ENCODE measurements at regions not wholly inside any gene's neighbourhood (a gene's known extent, or its start where the extent isn't known, plus 50 kb on each side); places are given as distances from the start of the nearest gene placed in this dataset.

DNA sequence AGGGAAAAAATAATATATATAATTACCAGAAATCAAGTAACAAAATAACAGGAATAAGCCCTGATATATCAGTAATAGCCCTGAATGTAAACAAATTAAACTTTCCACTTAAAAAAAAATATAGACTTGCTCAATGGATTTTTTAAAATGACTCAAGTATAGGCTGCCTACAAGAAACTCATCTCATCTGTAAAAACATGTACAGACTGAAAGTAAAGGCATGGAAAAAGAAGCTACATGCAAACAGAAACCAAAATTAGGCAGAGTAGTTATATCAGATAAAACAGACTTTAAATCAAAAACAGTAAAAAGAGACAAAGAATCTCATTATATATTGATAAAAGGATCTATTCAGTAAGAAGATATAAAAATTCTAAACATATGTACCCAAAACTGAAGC, 82.4 kb upstream of the STT3B start (continued):
- TF ChIP-seq YY1 (IDR thresholded peaks at IDR 0.05; ENCODE audit: extremely low read depth, insufficient replicate concordance, low read depth, low read length): no peak

DNA sequence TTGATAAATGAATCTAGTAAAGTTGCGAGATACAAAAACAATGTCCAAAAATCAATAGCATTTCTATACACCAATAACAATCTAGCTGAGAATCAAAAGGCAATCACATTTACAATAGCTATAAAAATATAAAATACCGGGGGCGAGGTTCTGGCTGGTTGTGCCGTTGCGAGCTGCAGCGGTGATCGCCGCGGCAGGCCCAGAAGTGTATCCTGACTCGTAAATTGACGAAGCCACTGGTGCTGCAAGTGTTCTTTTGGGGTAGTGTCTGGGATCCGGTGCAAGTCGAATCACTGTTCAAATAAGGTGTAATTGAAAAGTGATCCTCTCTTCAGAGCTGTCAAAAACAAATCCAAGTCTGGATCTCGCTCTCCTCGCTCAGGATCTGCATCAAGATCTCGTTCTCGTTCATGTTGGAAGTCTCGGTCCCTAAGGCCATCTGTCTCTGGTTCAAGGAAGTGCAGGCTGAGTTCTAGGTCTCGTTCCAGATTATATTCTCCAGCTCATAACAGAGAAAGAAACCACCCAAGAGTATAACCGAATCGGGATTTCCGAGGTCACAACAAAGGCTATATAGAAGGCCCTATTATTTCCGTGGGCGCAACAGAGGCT, 80.1 kb upstream of the STT3B start:
- H3K9me2 ChIP-seq (ENCODE audit: insufficient read depth): no peaks in the 10 kb centered on the region
- TF ChIP-seq FOSL1 (IDR thresholded peaks at IDR 0.05; ENCODE audit: low read depth): no peak
- no peak for TF ChIP-seq YY1 (IDR thresholded peaks at IDR 0.05; ENCODE audit: extremely low read depth, insufficient replicate concordance, low read depth, low read length)
- TF ChIP-seq, protein P1, sequence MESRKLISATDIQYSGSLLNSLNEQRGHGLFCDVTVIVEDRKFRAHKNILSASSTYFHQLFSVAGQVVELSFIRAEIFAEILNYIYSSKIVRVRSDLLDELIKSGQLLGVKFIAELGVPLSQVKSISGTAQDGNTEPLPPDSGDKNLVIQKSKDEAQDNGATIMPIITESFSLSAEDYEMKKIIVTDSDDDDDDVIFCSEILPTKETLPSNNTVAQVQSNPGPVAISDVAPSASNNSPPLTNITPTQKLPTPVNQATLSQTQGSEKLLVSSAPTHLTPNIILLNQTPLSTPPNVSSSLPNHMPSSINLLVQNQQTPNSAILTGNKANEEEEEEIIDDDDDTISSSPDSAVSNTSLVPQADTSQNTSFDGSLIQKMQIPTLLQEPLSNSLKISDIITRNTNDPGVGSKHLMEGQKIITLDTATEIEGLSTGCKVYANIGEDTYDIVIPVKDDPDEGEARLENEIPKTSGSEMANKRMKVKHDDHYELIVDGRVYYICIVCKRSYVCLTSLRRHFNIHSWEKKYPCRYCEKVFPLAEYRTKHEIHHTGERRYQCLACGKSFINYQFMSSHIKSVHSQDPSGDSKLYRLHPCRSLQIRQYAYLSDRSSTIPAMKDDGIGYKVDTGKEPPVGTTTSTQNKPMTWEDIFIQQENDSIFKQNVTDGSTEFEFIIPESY (IDR thresholded peaks at IDR 0.05; ENCODE audit: extremely low read depth, insufficient replicate concordance, low read length): no peak
- TF ChIP-seq, protein P2, sequence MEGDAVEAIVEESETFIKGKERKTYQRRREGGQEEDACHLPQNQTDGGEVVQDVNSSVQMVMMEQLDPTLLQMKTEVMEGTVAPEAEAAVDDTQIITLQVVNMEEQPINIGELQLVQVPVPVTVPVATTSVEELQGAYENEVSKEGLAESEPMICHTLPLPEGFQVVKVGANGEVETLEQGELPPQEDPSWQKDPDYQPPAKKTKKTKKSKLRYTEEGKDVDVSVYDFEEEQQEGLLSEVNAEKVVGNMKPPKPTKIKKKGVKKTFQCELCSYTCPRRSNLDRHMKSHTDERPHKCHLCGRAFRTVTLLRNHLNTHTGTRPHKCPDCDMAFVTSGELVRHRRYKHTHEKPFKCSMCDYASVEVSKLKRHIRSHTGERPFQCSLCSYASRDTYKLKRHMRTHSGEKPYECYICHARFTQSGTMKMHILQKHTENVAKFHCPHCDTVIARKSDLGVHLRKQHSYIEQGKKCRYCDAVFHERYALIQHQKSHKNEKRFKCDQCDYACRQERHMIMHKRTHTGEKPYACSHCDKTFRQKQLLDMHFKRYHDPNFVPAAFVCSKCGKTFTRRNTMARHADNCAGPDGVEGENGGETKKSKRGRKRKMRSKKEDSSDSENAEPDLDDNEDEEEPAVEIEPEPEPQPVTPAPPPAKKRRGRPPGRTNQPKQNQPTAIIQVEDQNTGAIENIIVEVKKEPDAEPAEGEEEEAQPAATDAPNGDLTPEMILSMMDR (IDR thresholded peaks at IDR 0.05 in 2 of 3, conservative IDR thresholded peaks at IDR 0.05 in 1 of 3; ENCODE audit: borderline replicate concordance in 1 of 3, insufficient read depth in 1 of 3, low read depth in 2 of 3, low read length in 2 of 3): no peak
- TF ChIP-seq CBX3 (IDR thresholded peaks at IDR 0.05; ENCODE audit: low read depth): no peak
- no peak for TF ChIP-seq EZH2phosphoT487 (IDR thresholded peaks at IDR 0.05; ENCODE audit: borderline replicate concordance)
- TF ChIP-seq SIN3A (IDR thresholded peaks at IDR 0.05; ENCODE audit: low read depth): no peak
- TF ChIP-seq, protein P3, sequence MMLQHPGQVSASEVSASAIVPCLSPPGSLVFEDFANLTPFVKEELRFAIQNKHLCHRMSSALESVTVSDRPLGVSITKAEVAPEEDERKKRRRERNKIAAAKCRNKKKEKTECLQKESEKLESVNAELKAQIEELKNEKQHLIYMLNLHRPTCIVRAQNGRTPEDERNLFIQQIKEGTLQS (IDR thresholded peaks at IDR 0.05): no peak
- TF ChIP-seq ELF1 (IDR thresholded peaks at IDR 0.05; ENCODE audit: borderline replicate concordance, low read depth): no peak
- TF ChIP-seq POLR2AphosphoS5 (IDR thresholded peaks at IDR 0.05; ENCODE audit: low read depth, low read length): no peak
- no peak for TF ChIP-seq ZFX (IDR thresholded peaks at IDR 0.05)
- TF ChIP-seq, protein P4, sequence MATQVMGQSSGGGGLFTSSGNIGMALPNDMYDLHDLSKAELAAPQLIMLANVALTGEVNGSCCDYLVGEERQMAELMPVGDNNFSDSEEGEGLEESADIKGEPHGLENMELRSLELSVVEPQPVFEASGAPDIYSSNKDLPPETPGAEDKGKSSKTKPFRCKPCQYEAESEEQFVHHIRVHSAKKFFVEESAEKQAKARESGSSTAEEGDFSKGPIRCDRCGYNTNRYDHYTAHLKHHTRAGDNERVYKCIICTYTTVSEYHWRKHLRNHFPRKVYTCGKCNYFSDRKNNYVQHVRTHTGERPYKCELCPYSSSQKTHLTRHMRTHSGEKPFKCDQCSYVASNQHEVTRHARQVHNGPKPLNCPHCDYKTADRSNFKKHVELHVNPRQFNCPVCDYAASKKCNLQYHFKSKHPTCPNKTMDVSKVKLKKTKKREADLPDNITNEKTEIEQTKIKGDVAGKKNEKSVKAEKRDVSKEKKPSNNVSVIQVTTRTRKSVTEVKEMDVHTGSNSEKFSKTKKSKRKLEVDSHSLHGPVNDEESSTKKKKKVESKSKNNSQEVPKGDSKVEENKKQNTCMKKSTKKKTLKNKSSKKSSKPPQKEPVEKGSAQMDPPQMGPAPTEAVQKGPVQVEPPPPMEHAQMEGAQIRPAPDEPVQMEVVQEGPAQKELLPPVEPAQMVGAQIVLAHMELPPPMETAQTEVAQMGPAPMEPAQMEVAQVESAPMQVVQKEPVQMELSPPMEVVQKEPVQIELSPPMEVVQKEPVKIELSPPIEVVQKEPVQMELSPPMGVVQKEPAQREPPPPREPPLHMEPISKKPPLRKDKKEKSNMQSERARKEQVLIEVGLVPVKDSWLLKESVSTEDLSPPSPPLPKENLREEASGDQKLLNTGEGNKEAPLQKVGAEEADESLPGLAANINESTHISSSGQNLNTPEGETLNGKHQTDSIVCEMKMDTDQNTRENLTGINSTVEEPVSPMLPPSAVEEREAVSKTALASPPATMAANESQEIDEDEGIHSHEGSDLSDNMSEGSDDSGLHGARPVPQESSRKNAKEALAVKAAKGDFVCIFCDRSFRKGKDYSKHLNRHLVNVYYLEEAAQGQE (IDR thresholded peaks at IDR 0.05; ENCODE audit: low read depth): no peak
- TF ChIP-seq RAD21 (IDR thresholded peaks at IDR 0.05; ENCODE audit: low read depth): no peak
- no peak for TF ChIP-seq ZNF274 (IDR thresholded peaks at IDR 0.05; ENCODE audit: low read depth, low read length)
- TF ChIP-seq EGR1 (IDR thresholded peaks at IDR 0.05; ENCODE audit: low read depth): no peak
- TF ChIP-seq TCF7L2 (IDR thresholded peaks at IDR 0.05; ENCODE audit: borderline replicate concordance, extremely low read depth, insufficient read depth, insufficient read length): no peak
- TF ChIP-seq SRF (IDR thresholded peaks at IDR 0.05; ENCODE audit: low read depth): no peak
- no peak for TF ChIP-seq CEBPB (IDR thresholded peaks at IDR 0.05; ENCODE audit: low read depth)
- no peaks in the 10 kb centered on the region for H3K9me3 ChIP-seq (ENCODE audit: control insufficient read depth in 1 of 2, insufficient read depth in 1 of 2, low read depth in 1 of 2, low read length in 2 of 2)
- H3K4me1 ChIP-seq (ENCODE audit: control insufficient read depth in 1 of 2, insufficient read depth in 2 of 2, low read length in 2 of 2): 0 out of 4 replicates have a peak, but pooled peaks cover 0 to 5% of the 10 kb centered on the region in 2 experiments
- no peaks in the 10 kb centered on the region for H4K20me1 ChIP-seq (ENCODE audit: insufficient read depth)
- H3K27me3 ChIP-seq (ENCODE audit: insufficient read depth, low read length): no peaks in the 10 kb centered on the region
- no peak overlapping the region for H3K4me3 ChIP-seq (replicated peaks in 1 of 2; ENCODE audit: low read depth in 1 of 2, low read length in 2 of 2)
- no peak for DNase-seq (ENCODE audit: low read depth, low spot score)
- intact Hi-C loops (cut with micrococcal nuclease): no loop called here
- no peak for ATAC-seq
- ChIA-PET POLR2A (no interaction called here), CTCF (no interaction called here), RAD21 (ENCODE audit: low non-redundant PET in 1 of 2, low total read pairs in 2 of 2, uncharacterized antibody in 2 of 2, unreplicated experiment in 2 of 2) (no interaction called here)
- H3K79me2 ChIP-seq (ENCODE audit: insufficient read depth, low read length): no peaks in the 10 kb centered on the region
- H3K27ac ChIP-seq (ENCODE audit: low read depth, low read length): no peak overlapping the region
- no peaks in the 10 kb centered on the region for H3K36me3 ChIP-seq (ENCODE audit: control insufficient read depth in 1 of 2, insufficient read depth in 2 of 2, low read length in 2 of 2)
- H3K9ac ChIP-seq (ENCODE audit: low read length): no peak overlapping the region
- no peak overlapping the region for H2AFZ ChIP-seq (ENCODE audit: low read depth, low read length, poor library complexity, severe bottlenecking)
- H3K4me2 ChIP-seq (ENCODE audit: low read length): no peak overlapping the region
- BruUV-seq (replicated peaks): no TSS peak

Data from HCT116 (cell line).